AG04450 (cell line): ENCODE measurements at regions not wholly inside any gene's neighbourhood (a gene's known extent, or its start where the extent isn't known, plus 50 kb on each side); places are given as distances from the start of the nearest gene placed in this dataset.
"Not testable (repeated sequence)": the region's sequence is repeated elsewhere in the genome, so short reads cannot be mapped to it uniquely, and the experiment has no call there.

Experiments used
- CTCF ChIA-PET: fragments of 300-600, 350-600 bp; formaldehyde crosslinking; extraction: SDS; loops from one replicate; lab custom pipeline; 2022; ENCODE audit warnings: antibody characterized with exemption, inconsistent platforms; lab: Charles Lee
- POLR2A ChIA-PET: fragments of 350-600 bp; formaldehyde crosslinking; extraction: SDS; loops from one replicate; lab custom pipeline; 2021; ENCODE audit warnings: antibody characterized with exemption, inconsistent platforms; lab: Yijun Ruan, JAX
- DNase-seq: peaks from one replicate; pipeline ENCODE4 v3.0.0-alpha.2; 2011; ENCODE audit warnings: low read depth, low spot score
- H3K27ac ChIP-seq: one replicate; pipeline ENCODE4 v1.5.1; 2012; ENCODE audit warnings: low read depth, low read length, control low read depth
- H3K27me3 ChIP-seq: one replicate; pipeline ENCODE4 v1.6.0; 2012; ENCODE audit warnings: low read length; ENCODE audit not compliant: control insufficient read depth, insufficient read depth
- H3K4me3 ChIP-seq: 2 replicates; pipeline ENCODE4 v1.5.1; 2011; ENCODE audit warnings: mild to moderate bottlenecking, low read depth, low read length, control low read depth
- H3K9me3 ChIP-seq: 2 replicates; pipeline ENCODE4 v1.5.1; 2012; ENCODE audit warnings: low read length; ENCODE audit not compliant: control insufficient read depth, insufficient read depth
- TF ChIP-seq, protein P1 (sequence below): IDR thresholded peaks from 2 replicates; pipeline ENCODE4 v1.5.1; 2011; ENCODE audit warnings: low read depth, low read length, control low read depth, inconsistent platforms

DNA sequence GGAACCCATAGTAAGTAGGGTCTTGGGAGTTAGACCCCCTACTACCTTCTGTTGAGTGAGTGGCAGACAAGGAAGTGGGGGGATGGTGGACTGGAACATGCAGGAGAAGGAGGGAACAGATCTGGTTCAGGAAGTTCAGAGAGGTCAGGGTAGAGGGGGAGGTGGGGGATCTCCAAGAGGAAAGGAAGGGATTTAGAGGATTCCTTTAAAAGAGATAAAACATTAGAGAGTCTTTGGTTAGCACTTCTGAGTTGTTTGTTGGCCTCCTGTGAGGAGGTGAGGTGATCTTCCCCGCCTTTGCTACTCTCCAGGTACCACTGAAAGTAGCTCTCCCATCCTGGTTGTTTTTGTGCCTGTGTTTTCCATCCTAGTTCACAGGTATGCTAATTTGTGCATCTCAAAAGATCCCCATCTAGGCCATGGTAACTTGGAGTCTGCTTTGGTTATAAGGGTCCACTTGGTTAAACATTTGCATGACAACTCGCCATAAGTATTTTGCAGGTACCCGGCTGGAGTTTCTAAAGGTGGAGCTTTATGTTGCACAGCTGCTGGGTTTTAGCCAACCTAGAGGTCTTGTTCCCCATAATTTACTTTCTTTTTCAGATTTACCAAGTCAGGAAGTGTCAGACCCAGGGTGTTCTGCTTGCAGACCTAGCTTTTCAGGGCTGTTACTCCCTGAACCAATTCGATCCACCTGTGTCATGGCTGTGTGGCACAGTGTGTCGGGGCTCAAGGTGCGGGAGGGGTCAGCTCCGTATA is 79.3 kb upstream of the SORL1 start:
- ChIA-PET CTCF (no interaction called here), POLR2A (no interaction called here)
- Histone ChIP-seq H3K27me3 (peaks cover 13% of the 10 kb centered on the region), H3K27ac (no peak overlapping the region), H3K9me3 (no peaks in the 10 kb centered on the region), H3K4me3 (no peak overlapping the region)
- no peak for DNase-seq
- TF ChIP-seq, protein P1, sequence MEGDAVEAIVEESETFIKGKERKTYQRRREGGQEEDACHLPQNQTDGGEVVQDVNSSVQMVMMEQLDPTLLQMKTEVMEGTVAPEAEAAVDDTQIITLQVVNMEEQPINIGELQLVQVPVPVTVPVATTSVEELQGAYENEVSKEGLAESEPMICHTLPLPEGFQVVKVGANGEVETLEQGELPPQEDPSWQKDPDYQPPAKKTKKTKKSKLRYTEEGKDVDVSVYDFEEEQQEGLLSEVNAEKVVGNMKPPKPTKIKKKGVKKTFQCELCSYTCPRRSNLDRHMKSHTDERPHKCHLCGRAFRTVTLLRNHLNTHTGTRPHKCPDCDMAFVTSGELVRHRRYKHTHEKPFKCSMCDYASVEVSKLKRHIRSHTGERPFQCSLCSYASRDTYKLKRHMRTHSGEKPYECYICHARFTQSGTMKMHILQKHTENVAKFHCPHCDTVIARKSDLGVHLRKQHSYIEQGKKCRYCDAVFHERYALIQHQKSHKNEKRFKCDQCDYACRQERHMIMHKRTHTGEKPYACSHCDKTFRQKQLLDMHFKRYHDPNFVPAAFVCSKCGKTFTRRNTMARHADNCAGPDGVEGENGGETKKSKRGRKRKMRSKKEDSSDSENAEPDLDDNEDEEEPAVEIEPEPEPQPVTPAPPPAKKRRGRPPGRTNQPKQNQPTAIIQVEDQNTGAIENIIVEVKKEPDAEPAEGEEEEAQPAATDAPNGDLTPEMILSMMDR: no peak

DNA sequence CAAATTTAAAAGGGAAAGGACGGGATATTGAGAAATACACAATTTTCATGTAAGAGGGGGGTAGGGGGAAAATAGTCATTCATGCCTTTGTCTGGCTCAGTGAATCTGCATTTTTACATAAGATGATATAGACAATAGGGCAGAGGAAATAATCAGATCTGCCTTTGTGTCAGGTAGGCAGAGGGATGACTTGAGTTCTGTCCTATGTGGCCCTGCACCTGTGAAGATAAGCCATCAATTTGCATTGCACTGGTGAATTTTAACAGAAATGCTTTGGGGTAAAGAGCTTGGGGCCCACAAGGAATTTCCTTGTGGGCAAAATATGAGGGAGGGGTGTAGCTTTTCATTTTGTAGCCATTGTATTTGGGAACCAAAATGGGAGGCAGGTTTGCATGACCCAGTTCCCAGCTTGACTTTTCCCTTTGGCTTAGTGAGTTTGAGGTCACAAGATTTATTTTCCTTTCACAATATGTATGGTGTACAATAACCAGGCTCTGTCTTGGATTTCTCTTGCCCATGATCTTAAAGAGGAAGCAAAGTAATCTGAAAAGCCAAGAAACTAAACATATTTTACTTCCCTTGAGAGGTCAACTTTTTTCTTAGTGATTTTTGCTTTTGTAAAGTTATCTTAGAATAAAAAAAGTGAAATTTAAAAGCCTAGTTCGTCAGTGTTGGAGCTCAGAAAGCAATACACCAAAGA is 77.7 kb upstream of the SORL1 start:
- ChIA-PET CTCF (no interaction called here), POLR2A (no interaction called here)

DNA sequence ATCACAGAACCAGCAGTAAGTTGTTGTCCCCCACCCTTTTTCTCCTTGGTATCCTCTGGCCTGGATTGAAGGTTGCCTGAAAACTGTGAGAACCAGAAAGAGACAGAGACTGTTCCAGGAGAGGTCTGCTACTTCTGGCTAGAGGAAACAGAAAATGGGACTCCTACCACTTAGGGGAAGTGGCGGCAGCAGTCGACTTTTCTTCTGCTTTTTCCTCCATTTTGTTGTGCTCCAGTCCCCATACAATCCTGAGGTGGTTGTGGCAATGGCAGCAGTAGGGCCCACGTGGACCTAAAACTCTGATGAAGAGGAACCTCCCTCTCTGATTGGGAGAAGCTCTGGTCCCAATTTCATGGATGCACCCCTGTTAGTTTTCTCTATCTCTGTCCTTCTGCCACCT is 76.0 kb upstream of the SORL1 start:
- no peak overlapping the region for H3K27ac ChIP-seq
- ChIA-PET CTCF (no interaction called here), POLR2A (no interaction called here)
- no peak for DNase-seq
- TF ChIP-seq, protein P1: no peak
- H3K4me3 ChIP-seq: no peak overlapping the region
- no peaks in the 10 kb centered on the region for H3K9me3 ChIP-seq
- H3K27me3 ChIP-seq: peaks cover 7% of the 10 kb centered on the region

More for the DNA sequence above, 77.7 kb upstream of the SORL1 start:
- DNase-seq: no peak
- Histone ChIP-seq H3K27ac (no peak overlapping the region), H3K9me3 (no peaks in the 10 kb centered on the region), H3K4me3 (no peak overlapping the region), H3K27me3 (peaks cover 7% of the 10 kb centered on the region)
- TF ChIP-seq, protein P1: no peak

DNA sequence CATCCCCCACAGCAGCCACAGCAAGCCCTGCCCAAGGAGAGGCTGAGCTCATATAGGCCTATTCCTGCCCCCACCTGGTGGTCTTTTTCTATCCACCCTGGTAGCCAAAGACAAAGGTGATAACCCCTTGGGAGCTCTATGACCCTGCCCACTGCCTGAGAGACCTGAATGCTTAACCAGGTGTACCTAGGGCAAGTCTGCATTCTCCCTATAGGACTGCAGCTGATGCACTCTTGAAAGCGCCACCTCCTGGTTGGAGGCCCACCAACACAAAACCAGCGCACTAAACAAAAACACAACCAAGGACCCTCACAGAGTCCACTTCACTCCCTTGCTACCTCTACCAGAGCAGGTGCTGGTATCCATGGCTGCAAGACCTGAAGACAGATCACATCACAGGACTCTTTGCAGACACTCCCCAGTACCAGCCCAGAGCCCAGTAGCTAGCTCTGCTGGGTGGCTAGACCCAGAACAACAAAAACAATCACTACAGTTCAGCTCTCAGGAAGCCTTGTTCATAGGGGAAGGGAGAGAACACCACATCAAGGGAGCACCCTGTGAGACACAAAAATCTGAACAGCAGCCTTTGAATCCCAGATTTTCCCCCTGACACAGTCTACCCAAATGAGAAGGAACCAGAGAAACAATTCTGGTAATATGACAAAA is 72.8 kb upstream of the SORL1 start:
- H3K4me3 ChIP-seq, H3K9me3 ChIP-seq, DNase-seq, POLR2A ChIA-PET, H3K27ac ChIP-seq, H3K27me3 ChIP-seq: not testable (repeated sequence)
- CTCF ChIA-PET: interaction anchor here (0.6 kb wide), 1 partner anchor 100 kb away, joined by 3 read pairs; no protein-coding TSS in a partner anchor

DNA sequence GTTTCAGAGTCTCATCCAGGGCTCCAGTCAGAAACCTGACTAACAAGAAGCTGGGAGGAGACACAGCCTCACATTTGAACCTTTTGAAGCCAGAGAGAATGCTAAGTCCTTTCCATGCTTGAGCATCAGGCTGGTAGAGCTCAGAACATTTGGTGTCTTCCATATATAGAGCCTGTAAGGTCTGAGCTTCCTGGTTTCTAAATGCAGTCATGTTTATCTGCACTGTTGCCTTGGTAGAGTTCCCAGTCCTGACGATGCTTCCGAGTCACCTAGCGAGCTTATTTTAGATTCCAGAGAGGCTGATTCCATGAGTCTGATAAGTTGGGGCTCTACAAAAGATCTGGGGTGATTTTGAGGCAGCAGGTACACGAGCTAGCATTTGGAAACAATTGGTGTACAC is 68.4 kb upstream of the SORL1 start:
- POLR2A ChIA-PET: interaction anchor here (0.7 kb wide), 1 partner anchor 1102 kb away, joined by 13 read pairs; no protein-coding TSS in a partner anchor

More for the DNA sequence above, 68.4 kb upstream of the SORL1 start:
- Histone ChIP-seq H3K9me3 (no peaks in the 10 kb centered on the region), H3K27ac (no peak overlapping the region), H3K4me3 (no peak overlapping the region), H3K27me3 (peaks cover 4% of the 10 kb centered on the region)
- DNase-seq: no peak
- CTCF ChIA-PET: no interaction called here
- TF ChIP-seq, protein P1: no peak
